Keratinocyte (primary cell): ENCODE measurements at regions not wholly inside any gene's neighbourhood (a gene's known extent, or its start where the extent isn't known, plus 50 kb on each side); places are given as distances from the start of the nearest gene placed in this dataset.
"Not testable (repeated sequence)": the region's sequence is repeated elsewhere in the genome, so short reads cannot be mapped to it uniquely, and the experiment has no call there.

Source experiments
- CTCF ChIP-seq, 3 experiments: IDR thresholded peaks in 1 of 3; conservative IDR thresholded peaks in 1 of 3; optimal IDR thresholded peaks in 1 of 3; 2 replicates in 2 of 3; 3 replicates in 1 of 3; pipeline versions ENCODE3 to v1.5.1; 2011; ENCODE audit warnings: low read length in 3 of 3, mild to moderate bottlenecking in 3 of 3, moderate library complexity in 2 of 3, control low read depth in 1 of 3, inconsistent platforms in 1 of 3; ENCODE audit not compliant: insufficient read depth in 2 of 3; ENCODE audit errors: extremely low read depth in 1 of 3
- EZH2 ChIP-seq: IDR thresholded peaks from one replicate; pipeline ENCODE4 v1.6.1; 2012; ENCODE audit warnings: inconsistent platforms, mild to moderate bottlenecking, low read length, moderate library complexity

GRCh38 chr2:36091844-36092741 lies 263.5 kb upstream of the CRIM1 start:
- not testable (repeated sequence) for TF ChIP-seq CTCF (optimal IDR thresholded peaks at IDR 0.05 in 1 of 3, IDR thresholded peaks at IDR 0.05 in 1 of 3, conservative IDR thresholded peaks at IDR 0.05 in 1 of 3; ENCODE audit: extremely low read depth in 1 of 3, insufficient read depth in 2 of 3, low read length in 3 of 3); EZH2
